ENCODE measurements at regions not wholly inside any gene's neighbourhood (a gene's known extent, or its start where the extent isn't known, plus 50 kb on each side); places are given as distances from the start of the nearest gene placed in this dataset.

DNA sequence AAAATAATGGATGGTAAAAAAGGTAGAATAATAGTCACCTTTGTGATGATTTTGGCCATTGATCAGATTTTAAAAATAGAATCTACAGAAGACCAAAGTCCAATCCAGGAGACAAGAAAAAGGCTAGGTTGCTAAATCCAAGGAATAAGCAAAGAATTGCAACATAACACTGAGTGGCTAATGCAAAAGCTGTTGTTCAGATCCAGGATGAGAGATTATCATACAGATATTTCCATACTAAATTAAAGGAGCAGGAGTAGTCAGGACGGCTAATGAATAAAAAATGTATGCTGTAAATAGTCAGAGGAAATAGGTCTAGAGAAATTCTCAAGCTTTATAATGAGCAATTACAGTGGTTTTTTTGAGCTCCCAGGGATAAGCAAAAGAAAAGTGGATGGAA, 745.9 kb upstream of the ACVR2A start:
- ChIA-PET CTCF (interaction anchor here (1.9 kb wide), 1 partner anchor 16 kb away, joined by 5 read pairs; no protein-coding TSS in a partner anchor), POLR2A (ENCODE audit: low non-redundant PET) (no interaction called here)
- no peak for DNase-seq (ENCODE audit: low spot score)
- no peak overlapping the region for H3K27ac ChIP-seq
- TF ChIP-seq, protein P1, sequence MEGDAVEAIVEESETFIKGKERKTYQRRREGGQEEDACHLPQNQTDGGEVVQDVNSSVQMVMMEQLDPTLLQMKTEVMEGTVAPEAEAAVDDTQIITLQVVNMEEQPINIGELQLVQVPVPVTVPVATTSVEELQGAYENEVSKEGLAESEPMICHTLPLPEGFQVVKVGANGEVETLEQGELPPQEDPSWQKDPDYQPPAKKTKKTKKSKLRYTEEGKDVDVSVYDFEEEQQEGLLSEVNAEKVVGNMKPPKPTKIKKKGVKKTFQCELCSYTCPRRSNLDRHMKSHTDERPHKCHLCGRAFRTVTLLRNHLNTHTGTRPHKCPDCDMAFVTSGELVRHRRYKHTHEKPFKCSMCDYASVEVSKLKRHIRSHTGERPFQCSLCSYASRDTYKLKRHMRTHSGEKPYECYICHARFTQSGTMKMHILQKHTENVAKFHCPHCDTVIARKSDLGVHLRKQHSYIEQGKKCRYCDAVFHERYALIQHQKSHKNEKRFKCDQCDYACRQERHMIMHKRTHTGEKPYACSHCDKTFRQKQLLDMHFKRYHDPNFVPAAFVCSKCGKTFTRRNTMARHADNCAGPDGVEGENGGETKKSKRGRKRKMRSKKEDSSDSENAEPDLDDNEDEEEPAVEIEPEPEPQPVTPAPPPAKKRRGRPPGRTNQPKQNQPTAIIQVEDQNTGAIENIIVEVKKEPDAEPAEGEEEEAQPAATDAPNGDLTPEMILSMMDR (conservative IDR thresholded peaks at IDR 0.05; ENCODE audit: low read depth) = no peak

GRCh38 chr2:147097747-147098146, 747.1 kb upstream of the ACVR2A start:
- H3K27ac ChIP-seq = no peak overlapping the region
- TF ChIP-seq, protein P1 (conservative IDR thresholded peaks at IDR 0.05; ENCODE audit: low read depth) = no peak
- POLR2A ChIA-PET (ENCODE audit: low non-redundant PET) = no interaction called here
- CTCF ChIA-PET = no interaction called here
- no peak for DNase-seq (ENCODE audit: low spot score)

DNA sequence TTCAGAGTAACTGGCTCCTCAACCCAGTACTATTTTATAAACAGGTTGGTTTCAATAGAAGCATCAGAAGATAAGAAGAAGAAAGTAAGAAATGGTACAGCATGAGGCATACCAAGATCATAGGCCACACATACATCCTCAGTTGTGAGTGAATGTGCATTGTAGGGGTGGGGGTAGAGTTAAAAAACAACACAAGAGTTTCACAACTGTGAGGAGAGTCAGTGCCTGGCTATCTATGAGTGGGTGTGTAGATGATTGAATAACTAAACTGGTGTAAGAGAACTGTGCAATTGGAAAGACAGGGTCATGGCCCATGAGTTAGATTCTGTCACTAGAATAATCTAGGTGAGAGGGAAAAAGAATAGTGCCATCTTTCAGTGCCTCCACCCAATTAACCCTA, 748.2 kb upstream of the ACVR2A start:
- TF ChIP-seq, protein P1 (conservative IDR thresholded peaks at IDR 0.05; ENCODE audit: low read depth) = no peak
- CTCF ChIA-PET = no interaction called here
- no peak for DNase-seq (ENCODE audit: low spot score)
- H3K27ac ChIP-seq = no peak overlapping the region
- POLR2A ChIA-PET (ENCODE audit: low non-redundant PET) = no interaction called here

- no peak for DNase-seq (ENCODE audit: low spot score)
- TF ChIP-seq, protein P1 (conservative IDR thresholded peaks at IDR 0.05; ENCODE audit: low read depth) = no peak
- no peak overlapping the region for H3K27ac ChIP-seq
- ChIA-PET CTCF (no interaction called here), POLR2A (ENCODE audit: low non-redundant PET) (no interaction called here)
Measured at GRCh38 chr2:147095376-147095775, 749.5 kb upstream of the ACVR2A start.

DNA sequence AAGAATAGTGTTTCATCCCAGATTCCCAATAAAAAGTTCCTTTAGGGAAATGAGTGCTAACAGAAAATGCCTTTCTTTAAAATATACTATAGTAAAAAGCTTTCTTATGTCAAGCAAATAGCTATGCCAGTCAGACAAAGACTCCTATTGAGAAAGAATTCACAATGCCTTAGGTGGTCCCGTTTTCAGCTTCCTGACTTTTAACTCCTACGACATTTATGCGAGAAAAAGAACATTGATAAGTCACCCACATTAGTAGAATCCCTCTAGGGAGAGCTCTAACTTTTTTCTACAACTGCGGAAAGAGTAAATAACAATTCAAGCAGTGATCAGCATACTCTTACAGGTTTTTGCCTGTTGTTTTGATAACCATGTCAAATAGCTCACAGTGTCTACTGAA, 750.8 kb upstream of the ACVR2A start:
- no peak for DNase-seq (ENCODE audit: low spot score)
- no peak overlapping the region for H3K27ac ChIP-seq
- ChIA-PET POLR2A (ENCODE audit: low non-redundant PET) (interaction anchor here (0.5 kb wide), 1 partner anchor 748 kb away, joined by 5 read pairs; no protein-coding TSS in a partner anchor), CTCF (interaction anchor here (0.6 kb wide), 2 partner anchors 109 to 361 kb away, joined by 4 to 5 read pairs; no protein-coding TSS in a partner anchor)
- TF ChIP-seq, protein P1 (conservative IDR thresholded peaks at IDR 0.05; ENCODE audit: low read depth) = no peak

DNA sequence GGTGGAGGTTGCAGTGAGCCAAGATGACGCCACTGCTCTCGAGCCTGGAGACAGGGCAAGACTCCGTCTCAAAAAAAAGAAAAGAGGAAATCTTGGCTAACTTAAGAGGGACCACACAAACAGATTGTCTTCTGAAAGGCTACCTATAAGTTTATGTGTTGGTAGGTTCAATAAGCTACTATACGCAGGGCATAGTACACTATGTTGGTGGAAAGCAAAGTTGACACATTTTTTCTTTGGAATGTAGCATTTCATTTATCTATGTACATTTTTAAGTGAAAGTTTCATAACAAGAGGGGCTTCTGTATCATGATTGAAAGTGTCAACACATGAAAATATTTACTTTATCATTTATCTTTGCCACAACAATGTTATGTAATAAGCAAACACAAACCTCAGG, 752.6 kb upstream of the ACVR2A start:
- no peak for DNase-seq (ENCODE audit: low spot score)
- CTCF ChIA-PET = interaction anchor here (0.5 kb wide), 1 partner anchor 1705 kb away, joined by 3 read pairs; no protein-coding TSS in a partner anchor
- POLR2A ChIA-PET (ENCODE audit: low non-redundant PET) = no interaction called here
- no peak overlapping the region for H3K27ac ChIP-seq
- TF ChIP-seq, protein P1 (conservative IDR thresholded peaks at IDR 0.05; ENCODE audit: low read depth) = no peak

DNA sequence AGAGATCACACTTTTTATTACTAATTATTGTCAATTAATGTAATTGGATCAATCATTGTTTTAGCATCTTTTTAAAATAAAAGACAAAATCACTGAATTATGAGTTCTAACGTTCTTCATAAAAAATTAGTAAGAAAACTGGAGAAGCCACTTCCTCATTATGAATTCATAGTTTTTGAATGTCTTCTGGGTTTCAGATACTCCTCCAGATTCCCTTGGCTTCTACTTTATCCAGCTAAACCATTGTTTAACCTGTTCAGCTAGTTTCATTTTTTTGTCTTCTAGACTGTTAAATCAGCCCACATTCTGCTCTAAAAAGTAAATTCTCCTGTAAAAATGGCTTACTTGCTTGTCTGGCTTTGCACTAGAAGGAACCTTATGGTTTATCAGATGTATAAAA, 753.4 kb upstream of the ACVR2A start:
- DNase-seq (ENCODE audit: low spot score) = no peak
- TF ChIP-seq, protein P1 (conservative IDR thresholded peaks at IDR 0.05; ENCODE audit: low read depth) = no peak
- CTCF ChIA-PET = no interaction called here
- POLR2A ChIA-PET (ENCODE audit: low non-redundant PET) = no interaction called here
- H3K27ac ChIP-seq = no peak overlapping the region
